Liver (tissue), 8 donors: ENCODE measurements at regions not wholly inside any gene's neighbourhood (a gene's known extent, or its start where the extent isn't known, plus 50 kb on each side); places are given as distances from the start of the nearest gene placed in this dataset.

Source experiments
- DNase-seq: peaks from one replicate; pipeline ENCODE4 v3.0.0-alpha.2; 2017; ENCODE audit warnings: low spot score
- H3K27ac ChIP-seq, 2 donors: one replicate each; pipeline ENCODE4 v1.7.0; 2013; ENCODE audit warnings: inconsistent platforms in 2 of 2, low read length in 2 of 2, control low read depth in 1 of 2, low read depth in 1 of 2, mild to moderate bottlenecking in 1 of 2
- H3K27me3 ChIP-seq, 4 donors: one replicate each; pipeline versions ENCODE4 v1.6.1 to v1.7.0; 2013; ENCODE audit warnings: low read length in 3 of 4, inconsistent platforms in 1 of 4, mild to moderate bottlenecking in 1 of 4, moderate library complexity in 1 of 4; ENCODE audit not compliant: control insufficient read depth in 4 of 4, insufficient read depth in 4 of 4
- H3K36me3 ChIP-seq, 4 donors: one replicate each; pipeline versions ENCODE4 v1.6.1 to v1.7.0; 2013; ENCODE audit warnings: low read length in 3 of 4, mild to moderate bottlenecking in 3 of 4, low read depth in 1 of 4, moderate library complexity in 1 of 4; ENCODE audit not compliant: control insufficient read depth in 4 of 4, insufficient read depth in 3 of 4
- H3K4me1 ChIP-seq, 4 donors: one replicate each; pipeline versions ENCODE4 v1.6.1 to v1.7.0; 2013; ENCODE audit warnings: low read length in 3 of 4, mild to moderate bottlenecking in 3 of 4, moderate library complexity in 1 of 4; ENCODE audit not compliant: control insufficient read depth in 4 of 4, insufficient read depth in 4 of 4
- H3K4me3 ChIP-seq, 3 donors: one replicate each; pipeline versions ENCODE4 v1.6.1 to v1.7.0; 2013; ENCODE audit warnings: low read length in 3 of 3, control low read depth in 1 of 3, low read depth in 1 of 3, mild to moderate bottlenecking in 1 of 3
- H3K9ac ChIP-seq, 2 donors: one replicate each; pipeline ENCODE4 v1.7.0; 2013; ENCODE audit warnings: low read length in 2 of 2, mild to moderate bottlenecking in 2 of 2, moderate library complexity in 2 of 2, control low read depth in 1 of 2, low read depth in 1 of 2
- H3K9me3 ChIP-seq, 4 donors: one replicate each; pipeline versions ENCODE4 v1.6.1 to v1.7.0; 2013; ENCODE audit warnings: low read length in 3 of 4; ENCODE audit not compliant: control insufficient read depth in 4 of 4
- ATF3 ChIP-seq: IDR thresholded peaks from 2 replicates; pipeline ENCODE4 v1.6.1; 2016; ENCODE audit warnings: antibody characterized with exemption
- CTCF ChIP-seq: fragments of 150-350 bp; IDR thresholded peaks from 2 replicates; pipeline ENCODE4 v1.5.1; 2017; ENCODE audit warnings: improper control_type of control experiment, low read depth, low read length; ENCODE audit not compliant: missing input control
- EGR1 ChIP-seq, 2 donors: IDR thresholded peaks; 2 replicates each; pipeline ENCODE4 v1.6.1; 2016 to 2018; ENCODE audit warnings: antibody characterized with exemption in 2 of 2, low read depth in 2 of 2
- FOXA1 ChIP-seq: IDR thresholded peaks from 2 replicates; pipeline ENCODE4 v1.6.1; 2016; ENCODE audit warnings: antibody characterized with exemption
- FOXA2 ChIP-seq: IDR thresholded peaks from 2 replicates; pipeline ENCODE4 v1.6.1; 2016; ENCODE audit warnings: antibody characterized with exemption
- GABPA ChIP-seq, 2 donors: IDR thresholded peaks in 1 of 2; conservative IDR thresholded peaks in 1 of 2; 2 replicates each; pipeline ENCODE4 v1.6.1; 2016; ENCODE audit warnings: antibody characterized with exemption in 2 of 2, mild to moderate bottlenecking in 1 of 2, moderate library complexity in 1 of 2
- HNF4A ChIP-seq, 2 donors: conservative IDR thresholded peaks; 2 replicates each; pipeline ENCODE4 v1.6.1; 2016; ENCODE audit warnings: antibody characterized with exemption in 2 of 2, mild to moderate bottlenecking in 2 of 2
- JUND ChIP-seq, 2 donors: IDR thresholded peaks; 2 replicates each; pipeline ENCODE4 v1.6.1; 2016; ENCODE audit warnings: antibody characterized with exemption in 2 of 2
- NR2F2 ChIP-seq: IDR thresholded peaks from 2 replicates; pipeline ENCODE4 v1.6.1; 2016; ENCODE audit warnings: antibody characterized with exemption
- RAD21 ChIP-seq, 2 donors: IDR thresholded peaks; 2 replicates each; pipeline ENCODE4 v1.6.1; 2016; ENCODE audit warnings: antibody characterized with exemption in 2 of 2, mild to moderate bottlenecking in 2 of 2
- REST ChIP-seq: IDR thresholded peaks from 2 replicates; pipeline ENCODE4 v1.6.1; 2016; ENCODE audit warnings: antibody characterized with exemption, mild to moderate bottlenecking
- RXRA ChIP-seq, 2 donors: IDR thresholded peaks; 2 replicates each; pipeline ENCODE4 v1.6.1; 2017 to 2018; ENCODE audit warnings: antibody characterized with exemption in 2 of 2, mild to moderate bottlenecking in 1 of 2
- SP1 ChIP-seq: IDR thresholded peaks from 2 replicates; pipeline ENCODE4 v1.6.1; 2018; ENCODE audit warnings: antibody characterized with exemption, mild to moderate bottlenecking
- TAF1 ChIP-seq: conservative IDR thresholded peaks from 2 replicates; pipeline ENCODE4 v1.6.1; 2016; ENCODE audit warnings: antibody characterized with exemption, mild to moderate bottlenecking
- YY1 ChIP-seq: IDR thresholded peaks from 2 replicates; pipeline ENCODE4 v1.6.1; 2016; ENCODE audit warnings: antibody characterized with exemption, mild to moderate bottlenecking
- WGBS: extraction: QIAGEN DNeasy Blood & Tissue Kit; methylation state at CpG from one replicate; pipeline ENCODE4 v1.1.7; 2013; 5-methylcytosine and 5-hydroxymethylcytosine counted together
- TF ChIP-seq, protein P1 (sequence below): IDR thresholded peaks from 2 replicates; pipeline ENCODE4 v1.6.1; 2016; ENCODE audit warnings: antibody characterized with exemption
- TF ChIP-seq, protein P2 (sequence below): IDR thresholded peaks from 2 replicates; pipeline ENCODE4 v1.6.1; 2016; ENCODE audit warnings: antibody characterized with exemption
- donor health status: healthy.
- donor health status: healthy.
- donor health status: healthy.
- donor health status: healthy.
- donor health status: healthy.

DNA sequence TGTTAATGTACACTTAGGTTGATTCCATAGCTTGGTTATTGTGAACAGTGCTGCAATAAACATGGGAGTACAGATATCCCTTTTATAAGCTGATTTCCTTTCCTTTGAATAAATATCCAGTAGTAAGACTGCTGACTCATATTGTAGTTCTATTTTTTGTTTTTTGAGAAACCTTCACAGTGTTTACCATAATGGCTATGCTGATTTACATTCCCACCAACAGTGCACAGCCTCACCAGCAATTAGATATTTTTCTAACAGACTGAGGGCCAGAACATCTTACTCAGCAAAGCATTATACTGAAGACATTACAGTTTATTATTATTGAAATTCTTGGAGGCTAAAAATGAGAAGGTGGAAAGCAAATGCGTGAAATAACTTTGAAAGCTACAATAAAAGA is 187.3 kb upstream of the HEY2 start (continued):
- TF ChIP-seq, protein P1, sequence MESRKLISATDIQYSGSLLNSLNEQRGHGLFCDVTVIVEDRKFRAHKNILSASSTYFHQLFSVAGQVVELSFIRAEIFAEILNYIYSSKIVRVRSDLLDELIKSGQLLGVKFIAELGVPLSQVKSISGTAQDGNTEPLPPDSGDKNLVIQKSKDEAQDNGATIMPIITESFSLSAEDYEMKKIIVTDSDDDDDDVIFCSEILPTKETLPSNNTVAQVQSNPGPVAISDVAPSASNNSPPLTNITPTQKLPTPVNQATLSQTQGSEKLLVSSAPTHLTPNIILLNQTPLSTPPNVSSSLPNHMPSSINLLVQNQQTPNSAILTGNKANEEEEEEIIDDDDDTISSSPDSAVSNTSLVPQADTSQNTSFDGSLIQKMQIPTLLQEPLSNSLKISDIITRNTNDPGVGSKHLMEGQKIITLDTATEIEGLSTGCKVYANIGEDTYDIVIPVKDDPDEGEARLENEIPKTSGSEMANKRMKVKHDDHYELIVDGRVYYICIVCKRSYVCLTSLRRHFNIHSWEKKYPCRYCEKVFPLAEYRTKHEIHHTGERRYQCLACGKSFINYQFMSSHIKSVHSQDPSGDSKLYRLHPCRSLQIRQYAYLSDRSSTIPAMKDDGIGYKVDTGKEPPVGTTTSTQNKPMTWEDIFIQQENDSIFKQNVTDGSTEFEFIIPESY: no peak
- no peak for TF ChIP-seq FOXA2
- TF ChIP-seq EGR1 (IDR thresholded peaks at IDR 0.05; ENCODE audit: low read depth in 2 of 2): no peak

DNA sequence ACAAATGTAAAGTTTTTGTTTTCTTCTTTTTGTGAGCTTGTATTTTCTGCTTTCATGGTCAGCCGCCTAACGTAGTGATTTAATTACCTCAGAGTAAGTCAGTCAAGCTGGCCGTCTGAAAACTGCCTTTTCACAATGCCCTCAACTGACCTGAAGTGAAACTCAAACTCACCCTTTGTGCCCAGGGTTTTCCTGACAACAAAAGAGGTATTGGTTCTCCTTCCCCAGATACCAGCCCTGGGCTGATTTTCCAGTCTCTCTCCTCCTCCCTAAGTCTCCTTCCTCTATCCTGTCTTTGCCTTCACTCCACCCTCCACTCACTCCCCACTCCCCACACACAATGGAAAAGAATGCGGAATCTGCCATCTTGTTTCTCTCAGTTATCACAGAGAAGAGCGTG is 184.5 kb upstream of the HEY2 start:
- Histone ChIP-seq H3K27ac (no peak overlapping the region), H3K36me3 (no peaks in the 10 kb centered on the region), H3K9me3 (no peaks in the 10 kb centered on the region), H3K27me3 (no peaks in the 10 kb centered on the region), H3K9ac (no peak overlapping the region), H3K4me1 (no peaks in the 10 kb centered on the region), H3K4me3 (no peak overlapping the region)
- 85% methylated on average over 5 of the region's 5 CpGs for WGBS
- TF ChIP-seq RAD21 (IDR thresholded peaks at IDR 0.05): no peak
- no peak for TF ChIP-seq TAF1
- no peak for TF ChIP-seq RXRA (IDR thresholded peaks at IDR 0.05)
- TF ChIP-seq NR2F2: no peak
- TF ChIP-seq YY1: no peak
- TF ChIP-seq FOXA1: no peak
- TF ChIP-seq GABPA (IDR thresholded peaks at IDR 0.05 in 1 of 2, conservative IDR thresholded peaks at IDR 0.05 in 1 of 2): no peak
- TF ChIP-seq SP1: no peak
- no peak for TF ChIP-seq HNF4A (conservative IDR thresholded peaks at IDR 0.05)
- TF ChIP-seq EGR1 (IDR thresholded peaks at IDR 0.05; ENCODE audit: low read depth in 2 of 2): no peak
- TF ChIP-seq FOXA2: no peak
- TF ChIP-seq, protein P1: no peak
- no peak for TF ChIP-seq REST
- no peak for TF ChIP-seq JUND (IDR thresholded peaks at IDR 0.05)
- TF ChIP-seq, protein P2, sequence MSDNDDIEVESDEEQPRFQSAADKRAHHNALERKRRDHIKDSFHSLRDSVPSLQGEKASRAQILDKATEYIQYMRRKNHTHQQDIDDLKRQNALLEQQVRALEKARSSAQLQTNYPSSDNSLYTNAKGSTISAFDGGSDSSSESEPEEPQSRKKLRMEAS: no peak
- no peak for TF ChIP-seq CTCF
- no peak for TF ChIP-seq ATF3
- no peak for DNase-seq
